KMS-11 (cell line): ENCODE measurements at regions not wholly inside any gene's neighbourhood (a gene's known extent, or its start where the extent isn't known, plus 50 kb on each side); places are given as distances from the start of the nearest gene placed in this dataset.

ENCODE experiments used
- H2AFZ ChIP-seq: fragments of 200-600 bp; sonication (generic); 2 replicates; pipeline ENCODE4 v1.6.1; 2016; ENCODE audit warnings: antibody characterized with exemption, mixed run types, low read depth
- H3K27ac ChIP-seq: fragments of 200-600 bp; sonication (generic); 2 replicates; pipeline ENCODE4 v1.6.1; 2016; ENCODE audit warnings: mild to moderate bottlenecking, mixed run types
- H3K27me3 ChIP-seq: fragments of 200-600 bp; sonication (generic); 2 replicates; pipeline ENCODE4 v1.6.1; 2017; ENCODE audit warnings: mild to moderate bottlenecking, low read depth, mixed run types, moderate library complexity; ENCODE audit not compliant: insufficient read depth
- H3K36me3 ChIP-seq: fragments of 200-600 bp; sonication (generic); 2 replicates; pipeline ENCODE4 v1.6.1; 2017; ENCODE audit warnings: mild to moderate bottlenecking, mixed run types; ENCODE audit not compliant: insufficient read depth
- H3K4me1 ChIP-seq: fragments of 200-600 bp; sonication (generic); 2 replicates; pipeline ENCODE4 v1.6.1; 2016; ENCODE audit warnings: mild to moderate bottlenecking, low read depth, mixed run types; ENCODE audit not compliant: poor library complexity, severe bottlenecking
- H3K4me2 ChIP-seq: fragments of 200-600 bp; sonication (generic); 2 replicates; pipeline ENCODE4 v1.7.0; 2016; ENCODE audit warnings: mild to moderate bottlenecking, mixed run types
- H3K4me3 ChIP-seq: fragments of 200-600 bp; sonication (generic); IDR thresholded peaks from 2 replicates; pipeline ENCODE4 v1.6.1; 2017; ENCODE audit warnings: low read depth, low read length, mixed read lengths; ENCODE audit not compliant: insufficient read depth
- H3K79me2 ChIP-seq: fragments of 200-600 bp; sonication (generic); 2 replicates; pipeline ENCODE4 v1.6.1; 2016; ENCODE audit warnings: low read depth, mixed run types; ENCODE audit not compliant: insufficient read depth
- H3K9ac ChIP-seq: fragments of 200-600 bp; sonication (generic); 2 replicates; pipeline ENCODE4 v1.6.1; 2016; ENCODE audit warnings: mild to moderate bottlenecking, mixed run types
- H4K20me1 ChIP-seq: fragments of 200-600 bp; sonication (generic); 2 replicates; pipeline ENCODE4 v1.6.1; 2016; ENCODE audit warnings: mild to moderate bottlenecking, mixed run types; ENCODE audit not compliant: insufficient read depth
- CTCF ChIP-seq: fragments of 200-600 bp; sonication (generic); conservative IDR thresholded peaks from 2 replicates; pipeline ENCODE4 v1.6.1; 2017; ENCODE audit warnings: low read depth, mild to moderate bottlenecking, antibody characterized with exemption, low read length, moderate library complexity, mixed read lengths

- no peak overlapping the region for H3K4me2 ChIP-seq
Observed at GRCh38 chr10:16117305-16117695, 257.0 kb upstream of the MINDY3 start.

GRCh38 chr10:16119445-16119844 lies 259.1 kb upstream of the MINDY3 start:
- no peak overlapping the region for H3K27ac ChIP-seq
- H3K4me2 ChIP-seq, result no peak overlapping the region
- H3K36me3 ChIP-seq, result no peaks in the 10 kb centered on the region
- no peaks in the 10 kb centered on the region for H3K27me3 ChIP-seq
- no peaks in the 10 kb centered on the region for H3K79me2 ChIP-seq
- H2AFZ ChIP-seq, result no peak overlapping the region
- no peaks in the 10 kb centered on the region for H3K4me1 ChIP-seq
- TF ChIP-seq CTCF, result no peak
- H3K9ac ChIP-seq, result no peak overlapping the region
- no peak overlapping the region for H3K4me3 ChIP-seq
- no peaks in the 10 kb centered on the region for H4K20me1 ChIP-seq

More at GRCh38 chr10:16117305-16117695, 257.0 kb upstream of the MINDY3 start:
- no peaks in the 10 kb centered on the region for H3K36me3 ChIP-seq
- TF ChIP-seq CTCF, result no peak
- no peaks in the 10 kb centered on the region for H3K4me1 ChIP-seq
- H3K4me3 ChIP-seq, result no peak overlapping the region
- no peaks in the 10 kb centered on the region for H3K27me3 ChIP-seq
- H3K9ac ChIP-seq, result no peak overlapping the region
- H3K79me2 ChIP-seq, result no peaks in the 10 kb centered on the region
- no peak overlapping the region for H3K27ac ChIP-seq
- no peaks in the 10 kb centered on the region for H4K20me1 ChIP-seq
- H2AFZ ChIP-seq, result no peak overlapping the region

GRCh38 chr10:16120563-16120962 lies 260.3 kb upstream of the MINDY3 start:
- no peak for TF ChIP-seq CTCF

GRCh38 chr10:16141499-16141898 lies 281.2 kb upstream of the MINDY3 start:
- no peaks in the 10 kb centered on the region for H3K4me1 ChIP-seq
- H3K4me2 ChIP-seq, result no peak overlapping the region
- H3K9ac ChIP-seq, result no peak overlapping the region
- H3K4me3 ChIP-seq, result no peak overlapping the region
- H3K79me2 ChIP-seq, result no peaks in the 10 kb centered on the region
- H3K27ac ChIP-seq, result no peak overlapping the region
- no peaks in the 10 kb centered on the region for H4K20me1 ChIP-seq
- no peak for TF ChIP-seq CTCF
- no peaks in the 10 kb centered on the region for H3K27me3 ChIP-seq
- no peaks in the 10 kb centered on the region for H3K36me3 ChIP-seq
- no peak overlapping the region for H2AFZ ChIP-seq

More at GRCh38 chr10:16120563-16120962, 260.3 kb upstream of the MINDY3 start:
- H3K27me3 ChIP-seq, result no peaks in the 10 kb centered on the region
- H3K4me1 ChIP-seq, result no peaks in the 10 kb centered on the region
- no peak overlapping the region for H3K9ac ChIP-seq
- H3K27ac ChIP-seq, result no peak overlapping the region
- H3K79me2 ChIP-seq, result no peaks in the 10 kb centered on the region
- H4K20me1 ChIP-seq, result no peaks in the 10 kb centered on the region
- H3K4me3 ChIP-seq, result no peak overlapping the region
- no peak overlapping the region for H3K4me2 ChIP-seq
- no peak overlapping the region for H2AFZ ChIP-seq
- H3K36me3 ChIP-seq, result no peaks in the 10 kb centered on the region
